HL-60 (cell line): ENCODE measurements at regions not wholly inside any gene's neighbourhood (a gene's known extent, or its start where the extent isn't known, plus 50 kb on each side); places are given as distances from the start of the nearest gene placed in this dataset.

Source experiments
- DNase-seq, 2 experiments: peaks; one replicate each; pipeline ENCODE4 v3.0.0-alpha.2; 2010 to 2020; ENCODE audit warnings: low read depth in 1 of 2, low spot score in 1 of 2
- H3K27ac ChIP-seq: fragments of 250-450 bp; sonication (Bioruptor Pico); replicated peaks from 2 replicates; pipeline ENCODE4 v1.5.1; 2020; ENCODE audit warnings: mild to moderate bottlenecking, moderate library complexity
- H3K27me3 ChIP-seq: fragments of 250-450 bp; sonication (Bioruptor Pico); 2 replicates; pipeline ENCODE4 v1.5.1; 2021; ENCODE audit warnings: mild to moderate bottlenecking, moderate library complexity; ENCODE audit not compliant: insufficient read depth, poor library complexity, severe bottlenecking
- H3K4me3 ChIP-seq: replicated peaks from 2 replicates; pipeline ENCODE4 v1.5.1; 2011; ENCODE audit warnings: mild to moderate bottlenecking, control low read depth, low read length; ENCODE audit not compliant: insufficient read depth
- GABPA ChIP-seq: IDR thresholded peaks from 2 replicates; pipeline ENCODE4 v1.6.1; 2012; ENCODE audit warnings: low read depth
- POLR2AphosphoS5 ChIP-seq: IDR thresholded peaks from 2 replicates; pipeline ENCODE4 v1.6.1; 2012; ENCODE audit warnings: low read depth
- SPI1 ChIP-seq: IDR thresholded peaks from 2 replicates; pipeline ENCODE4 v1.6.1; 2012; ENCODE audit warnings: low read depth, mild to moderate bottlenecking, borderline replicate concordance
- TF ChIP-seq, protein P1 (sequence below): IDR thresholded peaks from one replicate; pipeline ENCODE4 v1.5.1; 2011; ENCODE audit warnings: low read length, control low read depth, inconsistent platforms; ENCODE audit not compliant: insufficient read depth
- TF ChIP-seq, protein P2 (sequence below): IDR thresholded peaks from 2 replicates; pipeline ENCODE4 v1.6.1; 2012; ENCODE audit warnings: low read depth; ENCODE audit not compliant: insufficient replicate concordance

DNA sequence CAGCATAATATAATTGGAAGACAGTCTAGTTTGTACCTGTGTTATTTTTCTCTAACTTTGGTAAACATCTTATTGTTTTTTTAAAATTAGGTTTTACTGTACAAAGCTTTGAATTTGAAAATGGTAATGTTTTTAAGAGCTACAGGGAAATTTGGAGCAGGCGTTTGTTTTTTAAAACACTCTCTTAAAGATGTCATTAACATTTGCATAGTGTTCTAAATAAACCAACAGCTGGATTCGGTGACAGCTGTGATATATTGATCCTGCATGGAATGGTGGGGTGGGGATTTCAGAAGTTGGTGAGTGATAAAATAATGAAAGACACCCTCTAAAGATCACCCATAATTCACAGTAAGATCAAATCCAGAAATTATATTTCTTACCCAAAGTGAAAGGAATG lies 97.9 kb upstream of the PRL start:
- TF ChIP-seq POLR2AphosphoS5 (no peak), SPI1 (no peak)
- TF ChIP-seq, protein P1, sequence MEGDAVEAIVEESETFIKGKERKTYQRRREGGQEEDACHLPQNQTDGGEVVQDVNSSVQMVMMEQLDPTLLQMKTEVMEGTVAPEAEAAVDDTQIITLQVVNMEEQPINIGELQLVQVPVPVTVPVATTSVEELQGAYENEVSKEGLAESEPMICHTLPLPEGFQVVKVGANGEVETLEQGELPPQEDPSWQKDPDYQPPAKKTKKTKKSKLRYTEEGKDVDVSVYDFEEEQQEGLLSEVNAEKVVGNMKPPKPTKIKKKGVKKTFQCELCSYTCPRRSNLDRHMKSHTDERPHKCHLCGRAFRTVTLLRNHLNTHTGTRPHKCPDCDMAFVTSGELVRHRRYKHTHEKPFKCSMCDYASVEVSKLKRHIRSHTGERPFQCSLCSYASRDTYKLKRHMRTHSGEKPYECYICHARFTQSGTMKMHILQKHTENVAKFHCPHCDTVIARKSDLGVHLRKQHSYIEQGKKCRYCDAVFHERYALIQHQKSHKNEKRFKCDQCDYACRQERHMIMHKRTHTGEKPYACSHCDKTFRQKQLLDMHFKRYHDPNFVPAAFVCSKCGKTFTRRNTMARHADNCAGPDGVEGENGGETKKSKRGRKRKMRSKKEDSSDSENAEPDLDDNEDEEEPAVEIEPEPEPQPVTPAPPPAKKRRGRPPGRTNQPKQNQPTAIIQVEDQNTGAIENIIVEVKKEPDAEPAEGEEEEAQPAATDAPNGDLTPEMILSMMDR = no peak
- no peak overlapping the region for H3K4me3 ChIP-seq
- H3K27ac ChIP-seq = no peak overlapping the region
- H3K27me3 ChIP-seq = no peaks in the 10 kb centered on the region
- DNase-seq = no peak

DNA sequence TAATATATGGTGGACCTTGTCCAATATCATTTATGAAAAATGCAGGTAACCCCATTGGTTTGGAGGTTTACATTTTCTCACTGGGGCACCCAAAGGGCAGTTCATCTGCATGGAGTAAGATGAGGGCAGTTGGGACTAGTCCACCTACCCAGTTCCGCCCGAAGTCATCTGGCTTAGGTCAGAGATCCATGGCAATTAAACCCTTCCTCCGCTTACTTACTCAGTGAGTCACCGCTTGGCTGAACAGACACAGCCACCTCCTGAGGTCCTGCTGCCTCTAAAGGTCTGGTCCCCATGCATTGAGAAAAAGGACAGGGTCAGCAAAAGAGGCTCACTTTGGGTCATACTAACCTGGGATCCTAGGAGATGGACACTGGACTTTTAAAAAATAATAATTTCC lies 102.9 kb upstream of the PRL start:
- H3K27me3 ChIP-seq = no peaks in the 10 kb centered on the region
- TF ChIP-seq SPI1 (no peak), GABPA (no peak), POLR2AphosphoS5 (no peak)
- TF ChIP-seq, protein P2, sequence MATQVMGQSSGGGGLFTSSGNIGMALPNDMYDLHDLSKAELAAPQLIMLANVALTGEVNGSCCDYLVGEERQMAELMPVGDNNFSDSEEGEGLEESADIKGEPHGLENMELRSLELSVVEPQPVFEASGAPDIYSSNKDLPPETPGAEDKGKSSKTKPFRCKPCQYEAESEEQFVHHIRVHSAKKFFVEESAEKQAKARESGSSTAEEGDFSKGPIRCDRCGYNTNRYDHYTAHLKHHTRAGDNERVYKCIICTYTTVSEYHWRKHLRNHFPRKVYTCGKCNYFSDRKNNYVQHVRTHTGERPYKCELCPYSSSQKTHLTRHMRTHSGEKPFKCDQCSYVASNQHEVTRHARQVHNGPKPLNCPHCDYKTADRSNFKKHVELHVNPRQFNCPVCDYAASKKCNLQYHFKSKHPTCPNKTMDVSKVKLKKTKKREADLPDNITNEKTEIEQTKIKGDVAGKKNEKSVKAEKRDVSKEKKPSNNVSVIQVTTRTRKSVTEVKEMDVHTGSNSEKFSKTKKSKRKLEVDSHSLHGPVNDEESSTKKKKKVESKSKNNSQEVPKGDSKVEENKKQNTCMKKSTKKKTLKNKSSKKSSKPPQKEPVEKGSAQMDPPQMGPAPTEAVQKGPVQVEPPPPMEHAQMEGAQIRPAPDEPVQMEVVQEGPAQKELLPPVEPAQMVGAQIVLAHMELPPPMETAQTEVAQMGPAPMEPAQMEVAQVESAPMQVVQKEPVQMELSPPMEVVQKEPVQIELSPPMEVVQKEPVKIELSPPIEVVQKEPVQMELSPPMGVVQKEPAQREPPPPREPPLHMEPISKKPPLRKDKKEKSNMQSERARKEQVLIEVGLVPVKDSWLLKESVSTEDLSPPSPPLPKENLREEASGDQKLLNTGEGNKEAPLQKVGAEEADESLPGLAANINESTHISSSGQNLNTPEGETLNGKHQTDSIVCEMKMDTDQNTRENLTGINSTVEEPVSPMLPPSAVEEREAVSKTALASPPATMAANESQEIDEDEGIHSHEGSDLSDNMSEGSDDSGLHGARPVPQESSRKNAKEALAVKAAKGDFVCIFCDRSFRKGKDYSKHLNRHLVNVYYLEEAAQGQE = no peak
- TF ChIP-seq, protein P1 = no peak
- H3K4me3 ChIP-seq = no peak overlapping the region
- H3K27ac ChIP-seq = no peak overlapping the region
- no peak for DNase-seq

DNA sequence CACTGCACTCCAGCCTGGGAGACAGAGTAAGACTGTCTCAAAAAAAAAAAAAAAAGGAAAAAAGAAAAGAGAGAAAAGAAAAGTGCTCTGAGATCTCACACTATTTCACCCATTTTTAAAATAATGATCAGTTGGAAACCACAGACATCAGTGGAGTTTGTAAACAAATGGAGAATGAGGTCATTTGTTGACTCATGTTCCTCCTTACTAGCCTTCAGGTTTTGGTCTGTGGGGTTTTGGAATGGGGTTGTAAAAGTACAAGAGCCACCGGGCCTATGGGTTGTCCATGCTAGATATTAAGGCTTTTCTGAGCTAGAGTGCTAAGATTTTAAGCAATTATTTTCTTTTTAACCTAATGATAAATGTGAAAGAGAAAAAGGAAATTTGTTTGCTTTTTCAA lies 104.4 kb upstream of the PRL start:
- TF ChIP-seq SPI1 (no peak), GABPA (no peak), POLR2AphosphoS5 (no peak)
- TF ChIP-seq, protein P2 = no peak
- TF ChIP-seq, protein P1 = no peak
- Histone ChIP-seq H3K27ac (no peak overlapping the region), H3K27me3 (no peaks in the 10 kb centered on the region), H3K4me3 (no peak overlapping the region)
- no peak for DNase-seq

DNA sequence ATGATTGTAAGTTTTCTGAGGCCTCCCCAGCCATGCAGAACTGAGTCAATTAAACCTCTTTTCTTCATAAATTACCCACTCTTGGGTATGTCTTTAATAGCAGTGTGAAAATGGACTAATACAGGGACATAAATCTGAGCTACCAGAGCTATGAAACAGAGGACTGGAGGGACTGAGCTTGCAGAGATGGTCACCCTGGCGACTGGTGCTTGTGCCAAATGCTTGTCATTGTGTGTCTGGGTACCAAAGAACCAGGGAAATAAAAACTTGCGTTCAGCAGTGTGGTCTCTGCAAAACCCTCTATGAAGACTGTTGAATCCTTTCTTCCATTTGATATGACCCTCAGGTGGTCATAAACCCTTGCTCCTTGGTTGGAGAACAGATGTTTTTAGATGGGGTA lies 105.1 kb upstream of the PRL start:
- no peaks in the 10 kb centered on the region for H3K27me3 ChIP-seq
- DNase-seq = no peak
- H3K4me3 ChIP-seq = no peak overlapping the region
- no peak overlapping the region for H3K27ac ChIP-seq
- TF ChIP-seq GABPA = no peak
- TF ChIP-seq POLR2AphosphoS5 = no peak
- TF ChIP-seq SPI1 = no peak
- TF ChIP-seq, protein P2 = no peak
- TF ChIP-seq, protein P1 = no peak
